ENCODE measurements at regions not wholly inside any gene's neighbourhood (a gene's known extent, or its start where the extent isn't known, plus 50 kb on each side); places are given as distances from the start of the nearest gene placed in this dataset.

- TF ChIP-seq POLR2AphosphoS5 (IDR thresholded peaks at IDR 0.05; ENCODE audit: low read depth, low read length) (no peak), TAF1 (IDR thresholded peaks at IDR 0.05; ENCODE audit: borderline replicate concordance, low read depth, low read length) (no peak)
Observed at GRCh38 chr12:84550518-84550917, 362.1 kb downstream of the SLC6A15 start.
